GM23248 (cell line): ENCODE measurements at regions not wholly inside any gene's neighbourhood (a gene's known extent, or its start where the extent isn't known, plus 50 kb on each side); places are given as distances from the start of the nearest gene placed in this dataset.
A peak's percentile ranks its signal among the peaks of the same experiment; 100 is the strongest.

Experiments
- DNase-seq: peaks from one replicate; pipeline ENCODE4 v3.0.0-alpha.2; 2015
- H2AFZ ChIP-seq: fragments of 200-600 bp; sonication (generic); 2 replicates; pipeline ENCODE4 v1.6.1; 2016; ENCODE audit warnings: antibody characterized with exemption
- H3F3A ChIP-seq: fragments of 200-600 bp; sonication (generic); 2 replicates; pipeline ENCODE4 v1.6.1; 2016; ENCODE audit warnings: mild to moderate bottlenecking, antibody characterized with exemption, mixed run types; ENCODE audit not compliant: insufficient read depth
- H3K27ac ChIP-seq: fragments of 200-600 bp; sonication (generic); 2 replicates; pipeline ENCODE4 v1.5.1; 2016; ENCODE audit warnings: mild to moderate bottlenecking
- H3K27me3 ChIP-seq: fragments of 200-600 bp; sonication (generic); replicated peaks from 2 replicates; pipeline ENCODE4 v1.6.1; 2016; ENCODE audit warnings: mild to moderate bottlenecking; ENCODE audit not compliant: insufficient read depth
- H3K36me3 ChIP-seq: fragments of 200-600 bp; sonication (generic); 2 replicates; pipeline ENCODE4 v1.6.1; 2016; ENCODE audit warnings: low read depth, mild to moderate bottlenecking
- H3K4me1 ChIP-seq: fragments of 200-600 bp; sonication (generic); 2 replicates; pipeline ENCODE4 v1.6.1; 2016; ENCODE audit warnings: mild to moderate bottlenecking; ENCODE audit not compliant: insufficient read depth
- H3K4me2 ChIP-seq: fragments of 200-600 bp; sonication (generic); one replicate; pipeline ENCODE4 v1.6.1; 2016; ENCODE audit warnings: mild to moderate bottlenecking; ENCODE audit not compliant: unreplicated experiment
- H3K4me3 ChIP-seq: fragments of 200-600 bp; sonication (generic); 2 replicates; pipeline ENCODE4 v1.5.1; 2016; ENCODE audit warnings: mild to moderate bottlenecking
- H3K79me2 ChIP-seq: fragments of 200-600 bp; sonication (generic); 2 replicates; pipeline ENCODE4 v1.6.1; 2016; ENCODE audit warnings: mild to moderate bottlenecking; ENCODE audit not compliant: insufficient read depth
- H3K9ac ChIP-seq: fragments of 200-600 bp; sonication (generic); 2 replicates; pipeline ENCODE4 v1.6.1; 2016; ENCODE audit warnings: mild to moderate bottlenecking
- H3K9me2 ChIP-seq: fragments of 200-600 bp; sonication (generic); 2 replicates; pipeline ENCODE4 v1.6.1; 2016; ENCODE audit warnings: mixed run types, mild to moderate bottlenecking, moderate library complexity; ENCODE audit not compliant: insufficient read depth
- H3K9me3 ChIP-seq: fragments of 200-600 bp; sonication (generic); one replicate; pipeline ENCODE4 v1.6.1; 2017; ENCODE audit warnings: low read depth
- H4K20me1 ChIP-seq: fragments of 200-600 bp; sonication (generic); 2 replicates; pipeline ENCODE4 v1.6.0; 2016; ENCODE audit not compliant: insufficient read depth
- EZH2 ChIP-seq: fragments of 200-600 bp; sonication (generic); IDR thresholded peaks from 2 replicates; pipeline ENCODE4 v1.6.1; 2018; ENCODE audit warnings: antibody characterized with exemption, mild to moderate bottlenecking; ENCODE audit not compliant: insufficient read depth, poor library complexity, severe bottlenecking
- EZH2phosphoT487 ChIP-seq: fragments of 200-600 bp; sonication (generic); IDR thresholded peaks from 2 replicates; pipeline ENCODE4 v1.6.1; 2018; ENCODE audit warnings: antibody characterized with exemption, moderate library complexity, mild to moderate bottlenecking, low read depth; ENCODE audit not compliant: insufficient read depth
- WGBS, 2 experiments: methylation state at CpG; one replicate each; pipeline ENCODE4 v1.1.6; 2015 to 2017; ENCODE audit warnings: low lambda C conversion rate in 2 of 2, low coverage in 1 of 2; ENCODE audit errors: missing lambda C conversion rate in 2 of 2; 5-methylcytosine and 5-hydroxymethylcytosine counted together
- in situ Hi-C: fragments of 300-500 bp; cut with MboI; formaldehyde crosslinking; loops from 2 replicates; pipeline ENCODE4 v1.15.0; 2020

DNA sequence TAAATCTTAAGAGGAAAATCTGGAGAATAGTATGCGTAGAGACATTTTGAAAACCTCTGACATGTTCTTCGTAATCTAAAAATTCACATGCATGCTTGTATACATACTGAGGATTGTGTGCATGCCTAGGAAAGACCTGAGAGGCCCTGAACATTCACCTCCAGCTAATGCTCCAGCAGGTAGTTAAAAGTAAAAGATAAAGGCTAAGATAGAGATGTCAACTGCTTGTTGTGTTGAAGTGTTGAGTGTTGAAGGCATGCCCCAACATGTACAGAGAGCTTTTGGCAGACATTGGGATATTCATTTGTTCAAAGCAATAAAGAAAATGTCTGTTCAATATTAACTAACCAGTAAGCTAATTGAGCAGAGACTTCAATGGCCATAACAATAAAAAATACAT is 118.6 kb upstream of the SYT1 start:
- Histone ChIP-seq H3K9me3 (no peaks in the 10 kb centered on the region), H3K79me2 (no peaks in the 10 kb centered on the region), H3K9me2 (no peaks in the 10 kb centered on the region; the same call in 1 of the 2 replicates), H3K9ac (no peak overlapping the region), H3K4me1 (no peaks in the 10 kb centered on the region), H3K36me3 (no peaks in the 10 kb centered on the region), H3K4me3 (no peak overlapping the region), H3K27me3 (no peaks in the 10 kb centered on the region), H3K4me2 (no peak overlapping the region), H3F3A (no peaks in the 10 kb centered on the region), H4K20me1 (no peaks in the 10 kb centered on the region), H3K27ac (no peak overlapping the region), H2AFZ (0 out of 2 replicates have a peak overlapping the region, but pooled peaks have one; percentile 7)
- WGBS, 2 experiments: 88 to 89% methylated on average over 2 of the region's 2 CpGs
- TF ChIP-seq EZH2 (no peak), EZH2phosphoT487 (no peak)
- no peak for DNase-seq
- in situ Hi-C loops: no loop called here

DNA sequence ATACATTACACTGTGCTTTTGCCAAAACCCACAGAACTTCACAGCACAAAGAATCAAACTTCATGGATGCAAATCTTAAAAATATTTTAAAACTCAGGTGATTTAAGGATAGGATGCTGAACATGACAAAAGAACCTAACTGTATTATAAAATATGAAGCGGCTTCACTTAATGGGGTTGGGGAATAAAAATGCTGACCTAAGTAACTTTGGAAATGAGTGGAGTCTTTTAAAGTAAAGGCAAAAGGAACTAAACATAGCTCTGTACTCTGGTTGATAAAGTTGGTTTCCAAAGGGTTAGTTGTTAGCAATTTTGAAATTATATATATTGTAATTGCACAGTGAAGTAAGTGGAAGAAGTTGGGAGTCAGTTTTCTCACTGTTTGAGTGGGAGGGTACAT is 111.5 kb upstream of the SYT1 start:
- H3K4me3 ChIP-seq: no peak overlapping the region
- no peak overlapping the region for H3K27ac ChIP-seq
- H3K4me2 ChIP-seq: no peak overlapping the region
- DNase-seq: no peak
- H3K9me2 ChIP-seq: no peaks in the 10 kb centered on the region
- no peaks in the 10 kb centered on the region for H3K4me1 ChIP-seq
- H3F3A ChIP-seq: no peaks in the 10 kb centered on the region
- no peak overlapping the region for H3K9ac ChIP-seq
- H3K79me2 ChIP-seq: no peaks in the 10 kb centered on the region
- H4K20me1 ChIP-seq: no peaks in the 10 kb centered on the region
- 95 to 96% methylated on average over 1 of the region's 1 CpG for WGBS, 2 experiments
- no peak for TF ChIP-seq EZH2phosphoT487
- TF ChIP-seq EZH2: no peak
- H2AFZ ChIP-seq: no peak overlapping the region
- in situ Hi-C loops: no loop called here
- no peaks in the 10 kb centered on the region for H3K36me3 ChIP-seq
- H3K9me3 ChIP-seq: no peaks in the 10 kb centered on the region
- H3K27me3 ChIP-seq: no peaks in the 10 kb centered on the region

DNA sequence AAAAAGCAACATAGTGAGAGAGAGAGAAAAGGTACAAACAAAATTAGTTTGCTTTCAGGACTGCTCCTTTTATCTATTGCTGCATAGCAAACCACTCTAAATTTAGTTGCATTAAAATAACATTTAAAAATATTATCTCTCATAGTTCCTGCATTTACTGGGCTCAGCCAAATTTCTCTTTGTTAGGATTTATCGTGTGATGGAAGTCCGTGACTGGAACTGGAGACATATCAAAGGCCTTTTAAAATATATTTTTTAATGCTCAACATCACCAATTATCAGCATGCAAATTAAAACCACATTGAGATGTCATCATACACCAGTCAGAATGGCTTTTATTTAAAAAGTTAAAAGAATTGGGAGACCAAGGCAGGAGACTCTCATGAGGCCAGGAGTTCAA is 107.6 kb upstream of the SYT1 start:
- no peaks in the 10 kb centered on the region for H3K79me2 ChIP-seq
- H3K9me3 ChIP-seq: no peaks in the 10 kb centered on the region
- TF ChIP-seq EZH2 (no peak), EZH2phosphoT487 (no peak)
- H3F3A ChIP-seq: no peaks in the 10 kb centered on the region
- no peak for DNase-seq
- no peaks in the 10 kb centered on the region for H3K4me1 ChIP-seq
- no peak overlapping the region for H3K4me2 ChIP-seq
- 35 to 45% methylated on average over 2 of the region's 2 CpGs for WGBS, 2 experiments
- H3K4me3 ChIP-seq: no peak overlapping the region
- H3K27ac ChIP-seq: no peak overlapping the region
- H3K36me3 ChIP-seq: no peaks in the 10 kb centered on the region
- no peak overlapping the region for H3K9ac ChIP-seq
- H2AFZ ChIP-seq: no peak overlapping the region
- in situ Hi-C loops: no loop called here
- H3K9me2 ChIP-seq: no peaks in the 10 kb centered on the region
- no peaks in the 10 kb centered on the region for H4K20me1 ChIP-seq
- no peaks in the 10 kb centered on the region for H3K27me3 ChIP-seq

DNA sequence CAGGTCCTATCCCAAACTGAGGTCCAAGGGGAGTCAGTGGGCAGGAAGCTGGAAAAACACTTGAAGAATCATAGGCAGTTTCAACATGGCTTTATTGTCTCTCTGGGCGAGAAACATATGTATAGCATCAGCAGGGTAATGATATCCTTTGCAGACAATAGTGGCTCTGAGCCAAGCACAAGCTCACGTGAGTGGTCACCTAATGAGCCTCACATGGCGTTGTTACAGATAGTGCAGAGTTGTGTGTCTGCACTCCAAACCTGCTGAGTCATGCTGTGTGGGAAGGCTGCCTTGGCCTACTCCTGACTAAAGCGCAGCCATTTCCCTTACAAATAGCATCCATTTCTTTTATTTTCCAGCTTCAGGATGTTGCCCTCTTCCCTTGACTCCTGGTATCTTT is 105.2 kb upstream of the SYT1 start:
- no peaks in the 10 kb centered on the region for H3K27me3 ChIP-seq
- H2AFZ ChIP-seq: peak overlapping the region; percentile 59
- DNase-seq: peak; percentile 43
- WGBS, 2 experiments: 58 to 61% methylated on average over 4 of the region's 4 CpGs
- H3K9ac ChIP-seq: no peak overlapping the region
- H3K79me2 ChIP-seq: no peaks in the 10 kb centered on the region
- H3F3A ChIP-seq: no peaks in the 10 kb centered on the region
- H4K20me1 ChIP-seq: no peaks in the 10 kb centered on the region
- H3K4me2 ChIP-seq: no peak overlapping the region
- in situ Hi-C loops: no loop called here
- H3K9me2 ChIP-seq: no peaks in the 10 kb centered on the region
- H3K9me3 ChIP-seq: no peaks in the 10 kb centered on the region
- H3K4me1 ChIP-seq: no peaks in the 10 kb centered on the region
- no peaks in the 10 kb centered on the region for H3K36me3 ChIP-seq
- H3K27ac ChIP-seq: no peak overlapping the region
- no peak overlapping the region for H3K4me3 ChIP-seq
- no peak for TF ChIP-seq EZH2
- TF ChIP-seq EZH2phosphoT487: no peak

DNA sequence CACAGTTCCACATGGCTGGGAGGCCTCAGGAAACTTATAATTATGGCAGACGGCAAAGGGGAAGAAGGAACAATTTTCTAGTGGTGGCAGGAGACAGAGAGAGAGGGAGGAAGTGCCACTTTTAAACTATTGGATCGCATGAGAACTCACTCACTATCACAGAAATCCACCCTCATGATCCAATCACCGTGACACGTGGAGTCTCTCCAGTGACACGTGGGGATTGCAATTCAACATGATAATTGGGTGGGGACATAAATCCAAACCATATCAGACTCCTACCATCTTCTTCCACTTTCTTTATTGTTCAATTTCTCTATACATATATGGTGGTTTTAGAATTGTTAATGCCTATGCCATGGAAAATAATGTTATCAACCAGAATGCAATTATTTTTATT is 103.7 kb upstream of the SYT1 start:
- Histone ChIP-seq H3K36me3 (no peaks in the 10 kb centered on the region), H3K9me2 (no peaks in the 10 kb centered on the region), H4K20me1 (no peaks in the 10 kb centered on the region), H3K27me3 (no peaks in the 10 kb centered on the region), H3K4me1 (no peaks in the 10 kb centered on the region), H2AFZ (no peak overlapping the region), H3K9me3 (no peaks in the 10 kb centered on the region), H3F3A (no peaks in the 10 kb centered on the region), H3K79me2 (no peaks in the 10 kb centered on the region), H3K4me2 (no peak overlapping the region), H3K4me3 (no peak overlapping the region), H3K9ac (no peak overlapping the region), H3K27ac (no peak overlapping the region)
- TF ChIP-seq EZH2: no peak
- WGBS, 2 experiments: 89 to 91% methylated on average over 5 of the region's 5 CpGs
- in situ Hi-C loops: no loop called here
- no peak for DNase-seq
